ENCODE measurements at regions not wholly inside any gene's neighbourhood (a gene's known extent, or its start where the extent isn't known, plus 50 kb on each side); places are given as distances from the start of the nearest gene placed in this dataset.
"Not testable (repeated sequence)": the region's sequence is repeated elsewhere in the genome, so short reads cannot be mapped to it uniquely, and the experiment has no call there.

- no peak for DNase-seq
Observed at GRCh38 chr9:106467113-106467864, 395.7 kb upstream of the ZNF462 start.

- DNase-seq = no peak
Observed at GRCh38 chr9:106467865-106468164, 395.2 kb upstream of the ZNF462 start.

- no peak for DNase-seq
Observed at GRCh38 chr9:106468431-106468830, 394.5 kb upstream of the ZNF462 start.

DNA sequence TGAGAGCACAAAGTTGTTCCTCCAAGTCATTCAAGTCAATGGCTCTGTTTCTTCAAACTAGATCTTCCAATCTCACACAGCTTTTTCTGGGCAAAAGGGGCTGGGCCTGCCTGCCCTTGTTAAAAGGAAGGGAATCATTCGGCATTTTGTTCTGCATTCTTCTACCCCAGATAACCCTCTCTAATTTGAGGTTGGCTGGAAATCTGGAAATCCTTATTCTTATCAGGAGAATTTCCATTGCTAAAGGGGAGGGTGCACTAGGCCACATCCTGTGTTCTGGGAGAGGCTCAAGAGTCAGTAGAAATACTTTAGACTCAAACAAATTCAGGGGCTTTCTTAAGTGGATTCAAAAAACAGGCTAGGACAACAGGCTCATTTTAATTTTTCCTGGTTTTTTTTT is 384.7 kb upstream of the ZNF462 start:
- DNase-seq = no peak

GRCh38 chr9:106478727-106479126 is 384.2 kb upstream of the ZNF462 start:
- DNase-seq = no peak

DNA sequence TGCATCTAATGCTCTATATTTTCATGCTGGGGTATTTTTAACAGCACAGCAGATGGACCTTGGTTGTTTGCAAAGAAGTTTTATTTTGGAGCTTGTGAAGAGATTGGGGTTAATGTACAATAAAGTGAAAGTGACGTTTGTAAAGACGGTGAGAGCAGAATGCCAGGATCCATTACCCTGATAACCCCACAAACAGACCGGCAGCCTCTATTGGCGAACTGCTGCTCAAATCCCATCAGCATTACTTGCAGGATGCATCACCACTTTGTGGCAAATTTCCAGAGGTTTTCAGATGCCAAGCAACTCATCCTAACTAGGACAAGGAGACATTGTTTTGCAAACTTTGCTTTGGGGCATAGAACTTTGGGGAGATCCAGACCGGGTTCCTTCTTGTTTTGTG is 383.3 kb upstream of the ZNF462 start:
- DNase-seq = no peak

- no peak for DNase-seq
Observed at GRCh38 chr9:106481013-106481609, 381.9 kb upstream of the ZNF462 start.

DNA sequence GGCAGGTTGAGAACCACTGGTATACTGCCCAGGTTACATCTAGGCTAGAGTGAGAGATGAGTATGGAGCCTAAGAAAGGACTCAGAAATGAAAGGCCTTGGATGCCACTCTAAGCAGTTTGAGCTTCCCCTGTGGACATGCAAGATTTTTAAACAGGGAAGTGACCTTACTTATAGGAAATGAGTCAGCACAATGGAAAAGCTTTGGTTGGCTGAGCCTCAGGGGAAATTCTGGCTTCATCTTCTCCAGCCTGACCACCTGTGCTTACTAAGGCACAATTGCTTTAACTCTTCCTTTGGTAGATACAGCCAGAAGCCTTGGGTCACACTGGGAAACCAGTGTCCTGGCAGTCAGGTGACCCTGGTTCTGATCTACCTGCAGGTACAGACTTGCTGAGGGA is 380.2 kb upstream of the ZNF462 start:
- no peak for DNase-seq

DNA sequence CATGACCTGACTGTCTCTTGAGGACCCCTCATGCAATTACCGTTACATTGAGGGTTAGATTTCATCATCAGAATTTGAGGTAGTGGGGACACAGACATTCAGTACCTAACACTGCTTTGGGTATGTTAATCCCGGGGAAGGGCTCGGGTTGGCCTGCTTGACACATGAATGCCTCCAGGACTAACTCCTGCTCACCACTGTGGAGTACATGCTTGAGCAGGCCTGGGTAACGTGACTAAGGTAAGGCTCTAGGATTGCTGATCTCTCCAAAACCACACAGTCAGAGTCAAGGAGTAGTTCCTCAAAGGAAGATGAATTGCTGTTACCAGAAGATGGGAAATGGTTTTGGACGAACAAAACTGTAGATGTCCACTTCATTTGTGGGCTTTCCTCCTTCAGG is 376.3 kb upstream of the ZNF462 start:
- no peak for DNase-seq

DNA sequence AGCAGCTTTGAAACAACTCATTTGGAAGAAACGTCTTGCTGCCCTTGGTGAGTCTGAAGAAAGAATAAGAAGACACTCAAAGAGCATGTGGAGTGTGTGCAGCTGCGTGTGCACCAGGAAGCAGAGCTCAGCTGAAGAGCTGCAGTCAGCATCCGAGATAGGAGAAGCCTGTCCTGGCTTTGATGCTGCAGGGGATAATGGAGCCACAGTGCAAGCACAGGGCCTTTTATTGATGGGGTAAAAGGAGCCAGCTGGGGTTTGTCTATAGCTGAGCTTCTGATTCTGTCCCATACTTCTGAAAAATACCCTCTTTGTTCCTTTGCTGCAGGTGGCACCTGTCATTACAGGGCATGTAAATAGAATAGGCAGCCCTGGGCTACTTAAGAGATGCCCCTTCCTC is 375.7 kb upstream of the ZNF462 start:
- no peak for DNase-seq

GRCh38 chr9:106492126-106492525 is 370.8 kb upstream of the ZNF462 start:
- not testable (repeated sequence) for DNase-seq

GRCh38 chr9:106500171-106500570 is 362.8 kb upstream of the ZNF462 start:
- DNase-seq = no peak

GRCh38 chr9:106501210-106501609 is 361.8 kb upstream of the ZNF462 start:
- DNase-seq = not testable (repeated sequence)

GRCh38 chr9:106502930-106503329 is 360.0 kb upstream of the ZNF462 start:
- no peak for DNase-seq

- no peak for DNase-seq
Observed at GRCh38 chr9:106503759-106504158, 359.2 kb upstream of the ZNF462 start.

- no peak for DNase-seq
Observed at GRCh38 chr9:106526716-106527204, 336.2 kb upstream of the ZNF462 start.

DNA sequence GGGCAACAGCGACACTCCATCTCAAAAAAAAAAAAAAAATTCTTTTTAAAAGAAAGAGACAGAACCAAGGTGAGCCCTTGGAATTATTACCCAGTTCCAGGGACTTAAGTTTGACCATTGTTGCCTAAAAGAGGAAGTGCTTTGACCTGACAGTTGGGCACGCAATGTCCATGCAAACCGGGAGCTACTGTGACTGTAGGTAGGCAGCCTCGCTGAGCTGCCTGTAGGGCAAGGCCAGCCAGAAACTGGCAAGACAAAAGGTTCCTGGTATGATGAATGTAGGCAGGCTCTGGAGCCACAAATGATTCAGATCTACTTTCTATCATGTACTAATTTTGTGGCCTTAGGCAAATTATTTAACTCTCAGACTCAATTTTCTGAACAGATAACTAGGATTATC is 334.8 kb upstream of the ZNF462 start:
- no peak for DNase-seq

- no peak for DNase-seq
Observed at GRCh38 chr9:106529616-106530015, 333.4 kb upstream of the ZNF462 start.

DNA sequence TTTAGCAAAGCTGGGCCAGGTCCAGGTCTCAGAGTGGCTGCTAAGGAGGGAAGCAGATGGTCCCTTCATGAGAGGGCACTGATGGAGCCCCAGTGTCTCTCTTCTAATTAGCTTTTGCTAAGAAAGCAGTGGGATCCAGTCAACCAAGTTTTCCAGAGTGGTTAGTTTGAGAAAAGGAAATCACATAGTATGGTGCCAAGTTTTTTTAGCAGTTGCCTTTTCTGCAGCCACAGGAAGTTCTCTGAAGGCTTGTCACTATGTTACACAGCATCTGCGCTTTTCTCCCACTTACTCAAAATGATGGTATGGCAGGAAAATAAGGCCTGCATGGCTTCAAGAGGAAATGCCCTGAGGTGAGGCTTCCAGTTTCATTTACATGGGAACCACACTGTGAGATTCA is 331.5 kb upstream of the ZNF462 start:
- DNase-seq = no peak

DNA sequence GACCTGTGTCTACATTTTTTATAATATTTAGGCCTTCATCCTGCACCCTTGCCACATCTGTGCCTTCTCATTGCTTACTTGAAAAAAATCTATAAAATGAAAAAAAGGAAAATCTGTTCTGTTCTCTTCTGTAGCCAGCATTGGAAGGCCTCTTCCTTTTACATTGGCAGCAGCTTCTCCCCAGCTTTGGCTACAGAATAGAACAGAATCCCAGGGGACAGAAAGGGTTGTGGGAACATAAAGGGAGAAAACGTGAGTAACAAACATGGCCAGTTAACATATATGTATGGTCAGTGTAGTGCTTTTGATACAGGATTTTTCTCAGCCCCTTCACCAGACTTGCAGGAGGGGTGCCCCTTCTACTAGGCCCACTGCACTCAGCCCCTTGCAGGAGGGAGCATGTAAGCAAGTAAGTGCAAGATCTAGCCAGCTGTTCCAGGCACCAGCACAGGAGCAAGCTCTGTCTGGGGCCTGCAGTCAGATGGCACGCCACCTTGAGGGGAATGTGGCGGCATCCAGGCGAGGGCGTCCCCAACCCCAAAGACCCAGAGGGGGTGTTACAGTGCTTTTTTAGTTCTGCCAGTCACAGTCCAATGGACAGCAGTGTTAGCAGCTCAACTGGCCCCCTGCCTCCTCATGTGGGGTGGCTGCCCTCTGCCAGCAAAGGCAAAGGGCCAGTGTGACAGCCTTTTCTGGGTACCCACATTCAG is 330.5 kb upstream of the ZNF462 start:
- DNase-seq = no peak

DNA sequence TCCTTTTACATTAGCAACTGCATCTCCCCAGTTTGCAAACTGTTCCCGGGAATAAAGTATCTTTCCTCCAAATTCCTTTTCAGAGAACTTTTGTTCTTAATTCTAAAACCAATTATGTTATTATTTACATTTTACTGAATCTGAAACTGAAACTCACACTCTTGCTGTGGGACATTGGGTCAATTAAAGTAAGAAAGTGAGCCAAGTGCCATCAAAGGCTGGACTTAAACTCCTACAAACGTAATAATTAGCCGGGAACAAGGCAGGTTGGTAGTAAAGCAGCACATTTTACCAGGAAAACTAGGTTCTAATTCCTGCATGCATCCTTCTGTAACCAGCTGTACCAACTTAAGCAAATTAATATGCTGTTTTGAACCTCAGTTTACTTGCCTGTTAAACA is 328.2 kb upstream of the ZNF462 start:
- DNase-seq = no peak

DNA sequence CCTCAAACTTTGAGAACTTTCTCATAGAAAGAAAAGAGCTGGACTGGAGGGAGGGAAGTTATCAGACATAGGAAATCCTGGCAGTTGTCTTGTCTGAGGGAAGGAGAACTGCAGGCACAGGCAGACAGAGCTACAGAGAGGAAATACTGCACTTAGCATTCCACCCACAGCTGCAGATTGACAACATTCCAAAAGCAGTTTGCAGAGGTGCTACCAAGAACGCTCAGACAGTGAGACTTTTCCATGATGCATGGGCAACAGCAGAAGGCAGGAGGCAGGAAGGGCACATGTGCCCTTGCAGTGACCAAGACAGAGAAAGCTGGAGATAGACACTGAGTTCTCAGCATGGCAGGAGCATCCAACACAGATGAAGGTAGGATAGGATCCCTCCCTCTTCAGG is 327.5 kb upstream of the ZNF462 start:
- no peak for DNase-seq

- DNase-seq = no peak
Observed at GRCh38 chr9:106557996-106558667, 304.8 kb upstream of the ZNF462 start.

DNA sequence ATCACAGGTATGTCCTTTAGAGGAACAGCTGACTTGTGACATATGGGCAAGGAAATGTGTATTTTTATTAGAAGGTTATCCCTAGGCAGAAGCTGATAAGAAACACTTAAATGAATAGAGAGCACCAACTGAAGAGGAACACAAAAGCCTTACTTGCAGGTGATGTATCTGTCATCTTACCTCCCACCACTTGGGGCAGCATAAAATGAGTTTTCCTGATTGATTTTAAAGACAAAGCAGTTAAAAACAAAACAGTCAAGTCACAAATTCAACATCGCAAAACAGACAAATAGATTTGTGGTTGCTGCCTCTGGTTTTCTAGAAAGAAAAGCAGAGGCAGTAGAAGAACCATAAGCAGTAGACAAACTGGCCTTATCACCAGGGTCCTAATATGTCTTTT is 302.4 kb upstream of the ZNF462 start:
- no peak for DNase-seq
